Fibroblast of peridontal ligament (primary cell): ENCODE measurements at regions not wholly inside any gene's neighbourhood (a gene's known extent, or its start where the extent isn't known, plus 50 kb on each side); places are given as distances from the start of the nearest gene placed in this dataset.

Experiments
- DNase-seq: peaks from one replicate; pipeline ENCODE4 v3.0.0-alpha.2; 2010; ENCODE audit errors: extremely low read depth

GRCh38 chr3:72141264-72141663 is 356.3 kb upstream of the PROK2 start:
- DNase-seq: no peak

- no peak for DNase-seq
Observed at GRCh38 chr3:72139316-72139715, 354.4 kb upstream of the PROK2 start.

GRCh38 chr3:72137865-72138861 is 353.2 kb upstream of the PROK2 start:
- no peak for DNase-seq

GRCh38 chr3:72135636-72136035 is 350.7 kb upstream of the PROK2 start:
- DNase-seq: no peak

DNA sequence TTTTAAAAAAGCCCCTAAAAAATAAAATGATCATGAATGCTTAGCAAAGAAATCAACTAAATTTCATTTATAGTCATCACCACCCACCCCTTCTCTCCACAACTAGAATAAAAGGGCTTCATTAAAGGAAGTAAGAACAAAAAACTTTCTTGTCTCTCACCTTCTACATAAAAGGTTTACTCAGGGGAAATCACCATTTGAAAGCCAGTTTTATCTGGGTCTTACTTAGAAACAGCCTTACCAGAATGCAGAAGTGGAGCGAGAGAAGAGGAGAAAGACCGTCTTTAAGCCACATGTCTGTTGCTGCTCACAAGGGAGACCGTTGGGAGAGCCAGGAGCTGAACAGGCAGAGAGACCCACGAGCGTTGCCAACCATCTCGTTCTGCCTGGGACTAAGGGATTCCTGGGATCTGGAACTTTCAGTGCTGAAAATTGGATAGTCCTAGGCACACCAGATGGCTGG is 350.1 kb upstream of the PROK2 start:
- no peak for DNase-seq

- DNase-seq: no peak
Observed at GRCh38 chr3:72133329-72134011, 348.5 kb upstream of the PROK2 start.

DNA sequence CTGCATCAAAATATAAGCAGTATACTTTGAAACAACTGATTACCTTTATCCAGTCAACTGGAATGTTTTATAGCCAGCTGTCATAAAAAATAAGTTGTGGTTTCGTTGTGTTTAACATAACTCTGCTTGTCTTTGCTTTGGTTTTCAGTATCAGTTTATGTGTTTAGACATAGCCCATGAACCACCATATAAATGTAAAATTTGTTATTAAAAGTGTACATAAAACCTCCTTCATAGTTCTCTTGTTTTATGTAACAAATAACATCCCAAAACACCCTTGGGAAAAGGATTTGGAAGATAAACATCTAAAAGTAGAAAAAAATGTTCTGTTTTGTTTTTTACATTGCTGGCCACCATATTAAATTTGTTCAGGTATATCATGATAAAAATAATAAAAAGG is 347.0 kb upstream of the PROK2 start:
- DNase-seq: no peak

DNA sequence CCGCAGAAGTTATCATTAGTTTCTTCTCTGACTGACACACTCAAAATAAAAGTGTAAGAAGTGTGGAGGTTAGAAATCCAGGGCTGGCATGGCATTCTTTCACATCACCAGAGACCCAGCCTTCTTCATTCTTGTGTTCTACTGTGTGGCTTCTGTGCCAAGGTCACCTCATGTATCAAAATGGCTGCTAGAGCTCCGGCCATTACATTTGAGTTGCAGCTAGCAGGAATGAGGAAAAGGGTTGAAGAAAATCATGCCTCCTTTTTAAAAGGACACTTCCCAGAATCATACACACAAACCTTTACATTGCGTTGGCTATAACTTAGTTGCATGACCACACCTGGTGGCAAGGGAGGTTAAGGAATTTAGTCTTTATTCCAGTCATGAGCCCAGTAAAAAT is 345.6 kb upstream of the PROK2 start:
- no peak for DNase-seq

GRCh38 chr3:72129501-72130094 is 344.6 kb upstream of the PROK2 start:
- DNase-seq: no peak

GRCh38 chr3:72128921-72129320 is 344.0 kb upstream of the PROK2 start:
- no peak for DNase-seq

GRCh38 chr3:72127844-72128243 is 342.9 kb upstream of the PROK2 start:
- peak; percentile 17 for DNase-seq

DNA sequence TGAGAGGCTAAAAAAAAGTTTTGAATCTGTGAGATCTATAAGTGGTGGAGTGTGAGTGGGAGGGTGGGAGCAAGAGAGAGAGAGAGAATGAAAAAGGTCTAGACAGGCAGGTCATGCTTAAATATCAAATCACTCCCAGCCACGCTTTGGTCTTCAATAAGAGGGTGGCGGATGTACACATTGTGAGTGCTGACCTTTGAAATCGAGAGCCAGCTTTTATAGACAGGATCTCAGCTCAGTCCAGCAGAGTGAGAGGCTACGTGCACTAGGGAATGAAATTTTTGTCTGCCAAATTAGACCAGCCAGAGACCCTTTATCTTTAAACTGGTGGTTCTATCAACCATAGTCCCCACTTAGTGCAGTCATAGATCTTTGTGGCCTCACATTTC is 342.3 kb upstream of the PROK2 start:
- no peak for DNase-seq

GRCh38 chr3:72126441-72127223 is 341.7 kb upstream of the PROK2 start:
- no peak for DNase-seq

DNA sequence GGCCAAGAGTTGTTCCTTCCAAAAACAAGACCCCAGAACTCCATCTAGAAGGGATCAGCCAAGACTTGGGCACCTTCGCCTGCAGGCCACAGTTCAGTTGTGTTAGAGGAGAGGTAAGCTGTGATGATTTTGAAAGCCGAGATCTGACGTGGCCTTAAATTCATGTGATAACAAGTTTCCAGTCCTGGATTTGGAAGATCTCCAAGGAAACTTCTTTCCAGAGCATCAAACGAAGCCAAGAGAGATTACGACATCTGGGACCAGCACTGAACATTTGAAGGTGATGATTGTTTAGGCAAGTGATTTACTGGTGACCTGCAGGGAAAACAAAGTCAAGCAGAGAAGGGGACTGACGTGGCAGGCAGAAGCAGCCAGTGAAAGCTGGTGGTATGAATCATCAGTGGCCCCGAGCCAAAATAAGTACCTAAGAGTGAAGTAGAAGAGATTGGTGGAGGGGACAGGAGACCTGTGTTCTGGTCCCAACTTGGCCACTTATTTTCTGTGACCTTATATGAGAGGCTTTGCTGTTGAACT is 339.0 kb upstream of the PROK2 start:
- peak; percentile 20 for DNase-seq

DNA sequence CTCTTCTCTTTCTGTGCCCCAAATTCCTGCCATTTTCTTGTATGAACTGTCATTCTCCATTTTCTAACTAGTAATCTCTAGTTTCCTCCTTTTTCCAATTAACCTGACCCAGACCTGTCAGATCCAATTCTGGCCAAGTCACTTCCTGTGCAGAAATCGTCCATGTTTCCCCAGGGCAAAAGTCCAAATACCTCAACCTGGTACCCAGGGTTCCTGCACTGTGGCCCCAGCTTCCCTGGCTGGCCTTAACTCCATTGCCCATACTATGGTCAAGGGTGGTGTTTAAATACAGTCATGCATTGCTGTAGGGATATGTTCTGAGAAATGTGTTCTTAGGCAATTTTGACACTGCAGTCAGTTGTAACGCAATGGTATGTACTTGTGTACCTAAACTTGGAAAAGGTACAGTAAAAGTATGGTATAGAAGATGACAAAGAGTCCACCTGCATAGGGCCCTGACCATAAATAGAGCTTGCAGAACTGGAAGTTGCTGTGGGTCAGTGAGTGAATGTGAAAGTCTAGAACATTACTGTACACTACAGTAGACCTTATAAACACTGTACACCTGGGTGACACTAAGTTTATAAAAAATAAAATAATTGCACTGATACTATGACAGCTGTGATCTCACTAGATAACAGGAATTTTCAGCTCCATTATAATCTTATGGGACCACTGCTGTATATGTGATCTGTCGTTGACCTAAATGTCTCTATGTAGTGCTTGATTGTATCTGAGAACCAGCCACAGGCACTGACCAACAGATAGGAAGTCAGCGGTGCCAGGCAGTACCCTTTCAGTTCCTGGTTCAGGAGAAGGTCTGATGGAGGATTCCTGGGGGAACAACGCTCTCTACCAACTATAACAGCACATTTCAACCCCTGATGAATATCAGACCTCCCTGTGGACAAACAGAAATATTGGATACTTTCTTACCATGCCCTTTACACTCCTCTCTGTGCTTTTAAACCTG is 336.1 kb upstream of the PROK2 start:
- DNase-seq: no peak

- DNase-seq: no peak
Observed at GRCh38 chr3:72120039-72120438, 335.1 kb upstream of the PROK2 start.

DNA sequence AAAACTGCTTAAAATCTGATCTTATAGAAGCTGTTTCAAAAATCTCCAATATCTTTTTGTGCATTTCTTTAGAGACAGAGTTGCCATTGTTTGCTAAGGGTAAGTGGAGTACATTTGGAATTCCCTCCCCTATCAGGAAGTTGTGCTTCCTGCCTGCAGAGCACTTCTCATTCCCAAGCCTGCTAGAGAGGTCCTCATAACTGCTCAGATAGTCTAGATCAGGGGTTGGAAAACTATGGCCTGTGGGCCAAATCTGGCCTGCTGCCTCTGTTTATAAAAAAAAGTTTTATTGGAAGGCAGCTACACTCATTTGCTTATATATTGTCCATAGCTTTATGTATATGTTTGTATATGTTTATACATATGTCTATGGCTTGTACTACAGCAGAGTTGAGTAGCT is 333.7 kb upstream of the PROK2 start:
- DNase-seq: no peak

- no peak for DNase-seq
Observed at GRCh38 chr3:72116226-72116625, 331.3 kb upstream of the PROK2 start.

DNA sequence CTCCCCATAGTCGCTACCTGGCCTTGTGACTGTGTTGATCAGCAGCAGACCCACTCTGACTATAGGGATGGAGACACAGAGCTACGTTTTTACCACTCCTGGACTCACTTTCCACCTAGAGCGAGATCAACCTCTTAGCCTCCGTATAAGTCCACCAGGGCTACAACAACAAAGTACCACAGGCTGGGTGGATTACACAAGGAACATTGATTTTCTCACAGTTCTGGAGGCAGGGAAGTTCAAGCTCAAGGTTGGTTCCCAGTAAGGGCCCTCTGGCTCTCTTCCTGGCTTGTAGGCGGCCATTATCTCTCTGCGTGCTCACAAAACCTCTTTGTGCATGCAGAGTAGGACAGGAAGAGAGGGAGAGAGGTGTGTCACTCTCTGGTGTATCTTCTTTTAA is 330.4 kb upstream of the PROK2 start:
- DNase-seq: no peak

DNA sequence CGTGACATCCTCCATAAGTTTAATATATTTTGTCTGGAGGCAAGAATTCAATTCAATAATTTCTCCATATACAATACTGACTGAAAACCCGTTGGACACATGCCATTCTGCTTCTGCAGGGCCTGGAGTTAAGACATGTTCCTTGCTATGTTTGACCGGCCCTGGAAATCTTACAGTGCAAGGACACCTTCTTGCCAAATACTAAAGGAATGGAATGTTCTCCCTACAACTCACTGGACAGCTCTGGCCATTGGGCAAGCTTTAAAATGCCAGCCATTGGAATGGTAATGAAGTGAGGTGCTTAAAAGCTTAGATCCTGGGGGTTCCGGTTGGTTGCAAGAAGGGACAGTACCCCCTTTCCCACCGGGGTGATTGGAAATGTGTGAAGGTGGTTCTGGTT is 329.8 kb upstream of the PROK2 start:
- DNase-seq: no peak
